H1 (cell line): ENCODE measurements at regions not wholly inside any gene's neighbourhood (a gene's known extent, or its start where the extent isn't known, plus 50 kb on each side); places are given as distances from the start of the nearest gene placed in this dataset.

Source experiments
- CTCF ChIP-seq, 3 experiments: IDR thresholded peaks; 1 replicate in 2 of 3; 2 replicates in 1 of 3; pipeline versions ENCODE4 v1.5.1 to v1.6.1; 2011; ENCODE audit warnings: low read length in 3 of 3, mild to moderate bottlenecking in 3 of 3, inconsistent platforms in 2 of 3, low read depth in 1 of 3, moderate library complexity in 1 of 3; ENCODE audit not compliant: insufficient read depth in 1 of 3; ENCODE audit errors: control extremely low read depth in 1 of 3
- EZH2 ChIP-seq: fragments of 200-600 bp; sonication (generic); IDR thresholded peaks from 2 replicates; pipeline ENCODE4 v1.7.1; 2012; ENCODE audit warnings: low read depth, mild to moderate bottlenecking, moderate library complexity, low read length, inconsistent platforms; ENCODE audit not compliant: severe bottlenecking
- NRF1 ChIP-seq: IDR thresholded peaks from 2 replicates; pipeline ENCODE4 v1.6.1; 2011; ENCODE audit warnings: mild to moderate bottlenecking, low read depth, low read length, improper control_type of control experiment
- POLR2A ChIP-seq, 2 experiments: IDR thresholded peaks; 1 replicate in 1 of 2; 2 replicates in 1 of 2; pipeline ENCODE4 v1.6.1; 2011; ENCODE audit warnings: low read depth in 2 of 2, low read length in 2 of 2, mild to moderate bottlenecking in 2 of 2; ENCODE audit errors: control extremely low read depth in 1 of 2
- SP4 ChIP-seq: IDR thresholded peaks from 2 replicates; pipeline ENCODE4 v1.6.1; 2012; ENCODE audit warnings: low read length, inconsistent platforms
- SRF ChIP-seq: IDR thresholded peaks from 2 replicates; pipeline ENCODE4 v1.6.1; 2011; ENCODE audit warnings: mild to moderate bottlenecking, low read depth, low read length, moderate library complexity
- TAF1 ChIP-seq: IDR thresholded peaks from 2 replicates; pipeline ENCODE4 v1.6.1; 2011; ENCODE audit warnings: mild to moderate bottlenecking, low read depth, low read length
- YY1 ChIP-seq: IDR thresholded peaks from 2 replicates; pipeline ENCODE4 v1.6.1; 2011; ENCODE audit warnings: low read depth, mild to moderate bottlenecking, low read length

GRCh38 chr13:90806892-90807291 is 540.6 kb upstream of the MIR17HG start:
- no peak for TF ChIP-seq CTCF (IDR thresholded peaks at IDR 0.05; ENCODE audit: control extremely low read depth in 1 of 3, insufficient read depth in 1 of 3, low read depth in 1 of 3, low read length in 3 of 3)
- no peak for TF ChIP-seq TAF1
- no peak for TF ChIP-seq SP4
- no peak for TF ChIP-seq SRF
- TF ChIP-seq YY1 = no peak
- TF ChIP-seq NRF1 = no peak
- TF ChIP-seq EZH2 = no peak
- no peak for TF ChIP-seq POLR2A (IDR thresholded peaks at IDR 0.05; ENCODE audit: control extremely low read depth in 1 of 2, low read depth in 2 of 2, low read length in 2 of 2)
